ENCODE measurements at regions not wholly inside any gene's neighbourhood (a gene's known extent, or its start where the extent isn't known, plus 50 kb on each side); places are given as distances from the start of the nearest gene placed in this dataset.
"Not testable (repeated sequence)": the region's sequence is repeated elsewhere in the genome, so short reads cannot be mapped to it uniquely, and the experiment has no call there.

GRCh38 chr7:26959290-26959689 lies 94.9 kb upstream of the SKAP2 start:
- DNase-seq (ENCODE audit: extremely low spot score, insufficient read length, low read depth) (no peak), FAIRE-seq (no peak)

GRCh38 chr7:26958834-26959233 lies 94.4 kb upstream of the SKAP2 start:
- FAIRE-seq, result no peak
- DNase-seq (ENCODE audit: extremely low spot score, insufficient read length, low read depth), result no peak

GRCh38 chr7:26955516-26955915 lies 91.1 kb upstream of the SKAP2 start:
- no peak for FAIRE-seq
- DNase-seq (ENCODE audit: extremely low spot score, insufficient read length, low read depth), result no peak

- FAIRE-seq, result no peak
- no peak for DNase-seq (ENCODE audit: extremely low spot score, insufficient read length, low read depth)
Measured at GRCh38 chr7:26954951-26955350, 90.6 kb upstream of the SKAP2 start.

- FAIRE-seq, result no peak
- no peak for DNase-seq (ENCODE audit: extremely low spot score, insufficient read length, low read depth)
Measured at GRCh38 chr7:26951407-26951950, 87.1 kb upstream of the SKAP2 start.

GRCh38 chr7:26950889-26951288 lies 86.5 kb upstream of the SKAP2 start:
- FAIRE-seq (no peak), DNase-seq (ENCODE audit: extremely low spot score, insufficient read length, low read depth) (no peak)

- FAIRE-seq, result no peak
- DNase-seq (ENCODE audit: extremely low spot score, insufficient read length, low read depth), result no peak
Measured at GRCh38 chr7:26949319-26949718, 84.9 kb upstream of the SKAP2 start.

- DNase-seq (ENCODE audit: extremely low spot score, insufficient read length, low read depth) (no peak), FAIRE-seq (no peak)
Measured at GRCh38 chr7:26948617-26949118, 84.3 kb upstream of the SKAP2 start.

- no peak for FAIRE-seq
- DNase-seq (ENCODE audit: extremely low spot score, insufficient read length, low read depth), result no peak
Measured at GRCh38 chr7:26944501-26945358, 80.3 kb upstream of the SKAP2 start.

- DNase-seq (ENCODE audit: extremely low spot score, insufficient read length, low read depth), result peak; percentile 1
- FAIRE-seq, result peak; percentile 81
Measured at GRCh38 chr7:26937939-26938623, 73.7 kb upstream of the SKAP2 start.

- no peak for DNase-seq (ENCODE audit: extremely low spot score, insufficient read length, low read depth)
Measured at GRCh38 chr7:26937306-26937705, 72.9 kb upstream of the SKAP2 start.

GRCh38 chr7:26932616-26933015 lies 68.2 kb upstream of the SKAP2 start:
- FAIRE-seq; DNase-seq (ENCODE audit: extremely low spot score, insufficient read length, low read depth): not testable (repeated sequence)

More at GRCh38 chr7:26937306-26937705, 72.9 kb upstream of the SKAP2 start:
- FAIRE-seq, result no peak

- DNase-seq (ENCODE audit: extremely low spot score, insufficient read length, low read depth), result no peak
- no peak for FAIRE-seq
Measured at GRCh38 chr7:26930845-26931244, 66.5 kb upstream of the SKAP2 start.

GRCh38 chr7:26930201-26930600 lies 65.8 kb upstream of the SKAP2 start:
- DNase-seq (ENCODE audit: extremely low spot score, insufficient read length, low read depth), result no peak
- FAIRE-seq, result no peak

- FAIRE-seq, result no peak
- DNase-seq (ENCODE audit: extremely low spot score, insufficient read length, low read depth), result no peak
Measured at GRCh38 chr7:26928703-26929347, 64.4 kb upstream of the SKAP2 start.

GRCh38 chr7:26925768-26926167 lies 61.4 kb upstream of the SKAP2 start:
- no peak for DNase-seq (ENCODE audit: extremely low spot score, insufficient read length, low read depth)
- no peak for FAIRE-seq

GRCh38 chr7:26924149-26924767 lies 59.9 kb upstream of the SKAP2 start:
- no peak for DNase-seq (ENCODE audit: extremely low spot score, insufficient read length, low read depth)
- FAIRE-seq, result no peak

- no peak for DNase-seq (ENCODE audit: extremely low spot score, insufficient read length, low read depth)
- FAIRE-seq, result no peak
Measured at GRCh38 chr7:26919906-26920493, 55.6 kb upstream of the SKAP2 start.

- FAIRE-seq (no peak), DNase-seq (ENCODE audit: extremely low spot score, insufficient read length, low read depth) (no peak)
Measured at GRCh38 chr7:26918241-26918640, 53.9 kb upstream of the SKAP2 start.

Data from GM18507 (cell line).